HEK293 (cell line): ENCODE measurements at regions not wholly inside any gene's neighbourhood (a gene's known extent, or its start where the extent isn't known, plus 50 kb on each side); places are given as distances from the start of the nearest gene placed in this dataset.

Source experiments
- CTCF ChIA-PET: fragments of 350-600 bp; formaldehyde crosslinking; extraction: SDS; loops from one replicate; lab custom pipeline; 2021; ENCODE audit warnings: antibody characterized with exemption; lab: Yijun Ruan, JAX
- POLR2A ChIA-PET: fragments of 300-600 bp; formaldehyde crosslinking; extraction: SDS; loops from one replicate; lab custom pipeline; 2020; ENCODE audit warnings: antibody characterized with exemption, inconsistent platforms; lab: Yijun Ruan, JAX
- H3K27ac ChIP-seq: fragments of 200-500 bp; sonication (Bioruptor generic); 2 replicates; pipeline ENCODE4 v1.5.1; 2014; ENCODE audit warnings: low read depth, low read length, control low read depth, inconsistent platforms; ENCODE audit errors: extremely low read depth
- H3K36me3 ChIP-seq, 2 experiments: fragments of 200-500 bp in 1 of 2; sonication (Bioruptor generic) in 1 of 2; 1 replicate in 1 of 2; 2 replicates in 1 of 2; pipeline ENCODE4 v1.5.1; 2014 to 2017; ENCODE audit warnings: inconsistent platforms in 2 of 2, low read length in 2 of 2; ENCODE audit not compliant: control insufficient read depth in 2 of 2, insufficient read depth in 1 of 2
- H3K4me1 ChIP-seq: fragments of 200-500 bp; sonication (Bioruptor generic); 2 replicates; pipeline ENCODE4 v1.5.1; 2014; ENCODE audit warnings: mild to moderate bottlenecking, low read length, inconsistent platforms; ENCODE audit not compliant: control insufficient read depth, insufficient read depth
- H3K4me3 ChIP-seq: 2 replicates; pipeline ENCODE4 v1.5.1; 2011; ENCODE audit warnings: low read depth, mild to moderate bottlenecking, control low read depth, low read length, moderate library complexity
- H3K9me3 ChIP-seq: fragments of 200-500 bp; sonication (Bioruptor generic); 2 replicates; pipeline ENCODE4 v1.5.1; 2014; ENCODE audit warnings: low read depth, low read length, inconsistent platforms; ENCODE audit not compliant: control insufficient read depth, insufficient read depth
- BCL11B ChIP-seq: fragments of 450-650 bp; formaldehyde crosslinking; IDR thresholded peaks from 2 replicates; pipeline ENCODE4 v1.5.1; 2016; ENCODE audit warnings: low read depth, missing biosample characterization, missing genetic modification characterization
- HOXC10 ChIP-seq: sonication (generic); formaldehyde crosslinking; IDR thresholded peaks from 2 replicates; pipeline ENCODE4 v1.8.1; 2023; ENCODE audit warnings: mild to moderate bottlenecking, missing genetic modification reagents
- IKZF3 ChIP-seq: fragments of 450-650 bp; IDR thresholded peaks from 2 replicates; pipeline ENCODE4 v1.5.0; 2018; ENCODE audit warnings: missing biosample characterization, mild to moderate bottlenecking, missing genetic modification characterization, moderate library complexity
- PRDM1 ChIP-seq: fragments of 450-650 bp; formaldehyde crosslinking; IDR thresholded peaks from 2 replicates; pipeline ENCODE4; 2016; ENCODE audit warnings: missing biosample characterization, missing genetic modification characterization
- PRDM10 ChIP-seq: fragments of 450-650 bp; formaldehyde crosslinking; IDR thresholded peaks from 2 replicates; pipeline ENCODE4 v1.5.1; 2016; ENCODE audit warnings: missing biosample characterization, missing genetic modification characterization
- PRDM6 ChIP-seq: fragments of 450-650 bp; formaldehyde crosslinking; IDR thresholded peaks from 2 replicates; pipeline ENCODE4 v1.5.1; 2017; ENCODE audit warnings: missing biosample characterization, missing genetic modification characterization
- YY1 ChIP-seq: fragments of 450-650 bp; formaldehyde crosslinking; IDR thresholded peaks from 2 replicates; pipeline ENCODE4 v1.5.1; 2018; ENCODE audit warnings: missing biosample characterization, missing genetic modification characterization
- ZBTB49 ChIP-seq: fragments of 450-650 bp; formaldehyde crosslinking; IDR thresholded peaks from 2 replicates; pipeline ENCODE4 v1.5.1; 2016; ENCODE audit warnings: missing biosample characterization, missing genetic modification characterization, low read depth
- ZNF155 ChIP-seq: fragments of 450-650 bp; formaldehyde crosslinking; IDR thresholded peaks from 2 replicates; pipeline ENCODE4 v1.5.1; 2016; ENCODE audit warnings: missing biosample characterization, missing genetic modification characterization
- ZNF510 ChIP-seq: fragments of 450-650 bp; formaldehyde crosslinking; IDR thresholded peaks from 2 replicates; pipeline ENCODE4 v1.5.1; 2018; ENCODE audit warnings: mild to moderate bottlenecking, missing genetic modification characterization, missing biosample characterization; ENCODE audit not compliant: insufficient replicate concordance
- ZNF521 ChIP-seq: fragments of 450-650 bp; formaldehyde crosslinking; IDR thresholded peaks from 2 replicates; pipeline ENCODE4 v1.5.1; 2017; ENCODE audit warnings: missing biosample characterization, mild to moderate bottlenecking, missing genetic modification characterization
- ZNF791 ChIP-seq: fragments of 450-650 bp; formaldehyde crosslinking; IDR thresholded peaks from 2 replicates; pipeline ENCODE4 v1.5.1; 2016; ENCODE audit warnings: missing biosample characterization, missing genetic modification characterization
- ZNF830 ChIP-seq: fragments of 450-650 bp; IDR thresholded peaks from 2 replicates; pipeline ENCODE4 v1.5.0; 2018; ENCODE audit warnings: missing biosample characterization, missing genetic modification characterization, low read depth, mild to moderate bottlenecking, moderate library complexity
- ZXDB ChIP-seq: fragments of 450-650 bp; formaldehyde crosslinking; IDR thresholded peaks from 2 replicates; pipeline ENCODE4 v1.5.1; 2016; ENCODE audit warnings: missing biosample characterization, missing genetic modification characterization

- ChIA-PET POLR2A (no interaction called here), CTCF (interaction anchor here (0.6 to 0.7 kb wide), 2 partner anchors 41 to 549 kb away, joined by 3 read pairs; no protein-coding TSS in a partner anchor)
- H3K36me3 ChIP-seq, result no peaks in the 10 kb centered on the region
- H3K9me3 ChIP-seq, result no peaks in the 10 kb centered on the region
- H3K4me3 ChIP-seq, result no peak overlapping the region
- no peak for TF ChIP-seq YY1 (tag by site-specific recombination)
- TF ChIP-seq ZNF510, result no peak
- TF ChIP-seq BCL11B (tag by site-specific recombination), result no peak
- TF ChIP-seq ZNF521 (tag by site-specific recombination), result no peak
- TF ChIP-seq PRDM1, result no peak
- H3K4me1 ChIP-seq, result no peaks in the 10 kb centered on the region
- H3K27ac ChIP-seq, result no peak overlapping the region
Observed at GRCh38 chr16:76622876-76623275, 345.7 kb downstream of the CNTNAP4 start.

GRCh38 chr16:76634847-76635697, 357.9 kb downstream of the CNTNAP4 start:
- CTCF ChIA-PET, result no interaction called here
- H3K27ac ChIP-seq, result no peak overlapping the region
- no peaks in the 10 kb centered on the region for H3K9me3 ChIP-seq
- no peaks in the 10 kb centered on the region for H3K36me3 ChIP-seq
- no peak overlapping the region for H3K4me3 ChIP-seq
- TF ChIP-seq ZNF155 (tag by site-specific recombination), result no peak
- no peak for TF ChIP-seq ZNF791 (tag by site-specific recombination)
- TF ChIP-seq ZBTB49, result no peak
- no peak for TF ChIP-seq PRDM10 (tag by site-specific recombination)
- no peak for TF ChIP-seq ZNF830 (tag by site-specific recombination)
- no peak for TF ChIP-seq PRDM6
- TF ChIP-seq ZXDB (tag by site-specific recombination), result no peak
- TF ChIP-seq HOXC10 (CRISPR knock-in tag), result no peak
- TF ChIP-seq IKZF3 (tag by site-specific recombination), result no peak
- POLR2A ChIA-PET, result no interaction called here
- no peaks in the 10 kb centered on the region for H3K4me1 ChIP-seq
